ENCODE measurements at regions not wholly inside any gene's neighbourhood (a gene's known extent, or its start where the extent isn't known, plus 50 kb on each side); places are given as distances from the start of the nearest gene placed in this dataset.

GRCh38 chr3:101146946-101147345, 153.7 kb upstream of the ABI3BP start:
- H3K4me1 ChIP-seq = no peaks in the 10 kb centered on the region; the same call in 1 of the 2 replicates
- no peaks in the 10 kb centered on the region for H3K36me3 ChIP-seq
- DNase-seq = no peak
- no peaks in the 10 kb centered on the region for H3K27me3 ChIP-seq
- no peaks in the 10 kb centered on the region for H3K9me3 ChIP-seq
- H3K4me3 ChIP-seq (ENCODE audit: low read depth, low read length) = no peak overlapping the region
- TF ChIP-seq CTCF (IDR thresholded peaks at IDR 0.05; ENCODE audit: low read depth, low read length) = no peak

- no peaks in the 10 kb centered on the region for H3K27me3 ChIP-seq
- no peaks in the 10 kb centered on the region; the same call in 1 of the 2 replicates for H3K4me1 ChIP-seq
- no peak for DNase-seq
- H3K9me3 ChIP-seq = no peaks in the 10 kb centered on the region
- no peaks in the 10 kb centered on the region for H3K36me3 ChIP-seq
- H3K4me3 ChIP-seq (ENCODE audit: low read depth, low read length) = no peak overlapping the region
- TF ChIP-seq CTCF (IDR thresholded peaks at IDR 0.05; ENCODE audit: low read depth, low read length) = no peak
Measured at GRCh38 chr3:101144105-101144504, 150.9 kb upstream of the ABI3BP start.

GRCh38 chr3:101143012-101143411, 149.8 kb upstream of the ABI3BP start:
- Histone ChIP-seq H3K4me1 (no peaks in the 10 kb centered on the region; the same call in 1 of the 2 replicates), H3K4me3 (ENCODE audit: low read depth, low read length) (no peak overlapping the region), H3K36me3 (no peaks in the 10 kb centered on the region), H3K27me3 (no peaks in the 10 kb centered on the region), H3K9me3 (no peaks in the 10 kb centered on the region)
- DNase-seq = no peak
- no peak for TF ChIP-seq CTCF (IDR thresholded peaks at IDR 0.05; ENCODE audit: low read depth, low read length)

- no peaks in the 10 kb centered on the region for H3K27me3 ChIP-seq
- no peaks in the 10 kb centered on the region for H3K36me3 ChIP-seq
- no peaks in the 10 kb centered on the region for H3K9me3 ChIP-seq
- no peak for DNase-seq
- TF ChIP-seq CTCF (IDR thresholded peaks at IDR 0.05; ENCODE audit: low read depth, low read length) = no peak
- no peaks in the 10 kb centered on the region; the same call in 1 of the 2 replicates for H3K4me1 ChIP-seq
- no peak overlapping the region for H3K4me3 ChIP-seq (ENCODE audit: low read depth, low read length)
Measured at GRCh38 chr3:101142160-101142559, 148.9 kb upstream of the ABI3BP start.

GRCh38 chr3:101141135-101141534, 147.9 kb upstream of the ABI3BP start:
- Histone ChIP-seq H3K4me1 (no peaks in the 10 kb centered on the region; the same call in 1 of the 2 replicates), H3K4me3 (ENCODE audit: low read depth, low read length) (no peak overlapping the region), H3K9me3 (no peaks in the 10 kb centered on the region), H3K27me3 (no peaks in the 10 kb centered on the region), H3K36me3 (no peaks in the 10 kb centered on the region)
- DNase-seq = no peak
- no peak for TF ChIP-seq CTCF (IDR thresholded peaks at IDR 0.05; ENCODE audit: low read depth, low read length)

GRCh38 chr3:101138817-101139216, 145.6 kb upstream of the ABI3BP start:
- H3K27me3 ChIP-seq = no peaks in the 10 kb centered on the region
- TF ChIP-seq CTCF (IDR thresholded peaks at IDR 0.05; ENCODE audit: low read depth, low read length) = no peak

More at GRCh38 chr3:101138817-101139216, 145.6 kb upstream of the ABI3BP start:
- no peak overlapping the region for H3K4me3 ChIP-seq (ENCODE audit: low read depth, low read length)
- no peaks in the 10 kb centered on the region; the same call in 1 of the 2 replicates for H3K4me1 ChIP-seq
- H3K9me3 ChIP-seq = no peaks in the 10 kb centered on the region
- no peaks in the 10 kb centered on the region for H3K36me3 ChIP-seq
- DNase-seq = no peak
